ENCODE measurements at regions not wholly inside any gene's neighbourhood (a gene's known extent, or its start where the extent isn't known, plus 50 kb on each side); places are given as distances from the start of the nearest gene placed in this dataset.

- TF ChIP-seq CTCF (IDR thresholded peaks at IDR 0.05) (no peak), POLR2AphosphoS5 (IDR thresholded peaks at IDR 0.05; ENCODE audit: insufficient read depth in 1 of 2, low read depth in 1 of 2) (no peak), POLR2A (IDR thresholded peaks at IDR 0.05) (no peak)
These were observed 265.9 kb downstream of the EFCAB11 start for GRCh38 chr14:89688507-89689211.

Data from vagina (tissue), 2 donors.